Testis (tissue), 2 donors: ENCODE measurements at regions not wholly inside any gene's neighbourhood (a gene's known extent, or its start where the extent isn't known, plus 50 kb on each side); places are given as distances from the start of the nearest gene placed in this dataset.

Experiments used
- CTCF ChIP-seq, 3 experiments: fragments of 450-650 bp in 2 of 3; fragments of 200-600 bp in 1 of 3; sonication (generic) in 1 of 3; IDR thresholded peaks; one replicate each; pipeline ENCODE4 v1.5.1; 2016 to 2019; ENCODE audit warnings: antibody characterized with exemption in 3 of 3, mild to moderate bottlenecking in 2 of 3, moderate library complexity in 1 of 3
- POLR2A ChIP-seq: fragments of 450-650 bp; IDR thresholded peaks from one replicate; pipeline ENCODE4 v1.6.1; 2017; ENCODE audit warnings: antibody characterized with exemption, mild to moderate bottlenecking, moderate library complexity

DNA sequence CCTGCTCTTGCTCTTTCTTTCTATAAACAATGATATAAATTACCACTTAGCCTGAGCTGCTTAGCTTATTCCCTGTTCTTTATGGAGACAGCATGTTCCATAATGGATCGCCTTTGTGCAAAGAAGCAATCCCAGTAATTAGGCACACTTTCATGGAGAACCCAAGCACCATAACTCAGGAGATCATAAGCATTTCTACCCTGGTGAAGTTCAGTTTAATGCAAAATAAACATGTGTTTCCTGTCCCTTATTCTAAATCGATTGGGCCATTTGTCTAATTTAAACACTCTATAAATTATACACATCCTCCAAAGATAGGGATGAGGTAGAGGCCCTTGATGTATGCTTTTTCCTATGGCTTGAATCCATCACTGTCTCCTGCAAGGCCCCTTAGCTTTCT lies 75.8 kb upstream of the TMEM72 start:
- TF ChIP-seq CTCF (IDR thresholded peaks at IDR 0.05) (no peak), POLR2A (no peak)
